ENCODE measurements at regions not wholly inside any gene's neighbourhood (a gene's known extent, or its start where the extent isn't known, plus 50 kb on each side); places are given as distances from the start of the nearest gene placed in this dataset.

- Histone ChIP-seq H3K36me3 (no peaks in the 10 kb centered on the region), H3K4me1 (no peaks in the 10 kb centered on the region), H3K9me3 (no peaks in the 10 kb centered on the region), H3K4me3 (ENCODE audit: low read depth, low read length) (no peak overlapping the region), H3K27me3 (peaks cover 4% of the 10 kb centered on the region)
- no peak for TF ChIP-seq CTCF (IDR thresholded peaks at IDR 0.05; ENCODE audit: low read depth, low read length)
- no peak for DNase-seq
Observed at GRCh38 chr4:146998157-146998556, 52.5 kb upstream of the TTC29 start.

- DNase-seq, result no peak
- Histone ChIP-seq H3K9me3 (no peaks in the 10 kb centered on the region), H3K27me3 (no peaks in the 10 kb centered on the region), H3K36me3 (no peaks in the 10 kb centered on the region), H3K4me1 (no peaks in the 10 kb centered on the region), H3K4me3 (ENCODE audit: low read depth, low read length) (no peak overlapping the region)
- no peak for TF ChIP-seq CTCF (IDR thresholded peaks at IDR 0.05; ENCODE audit: low read depth, low read length)
Observed at GRCh38 chr4:147003956-147004809, 58.5 kb upstream of the TTC29 start.

GRCh38 chr4:147006229-147006628, 60.6 kb upstream of the TTC29 start:
- TF ChIP-seq CTCF (IDR thresholded peaks at IDR 0.05; ENCODE audit: low read depth, low read length), result no peak
- no peak overlapping the region for H3K4me3 ChIP-seq (ENCODE audit: low read depth, low read length)
- DNase-seq, result no peak
- no peaks in the 10 kb centered on the region for H3K9me3 ChIP-seq
- no peaks in the 10 kb centered on the region for H3K27me3 ChIP-seq
- no peaks in the 10 kb centered on the region for H3K36me3 ChIP-seq
- H3K4me1 ChIP-seq, result no peaks in the 10 kb centered on the region

- no peaks in the 10 kb centered on the region for H3K27me3 ChIP-seq
- no peaks in the 10 kb centered on the region; the same call in 1 of the 2 replicates for H3K4me1 ChIP-seq
- TF ChIP-seq CTCF (IDR thresholded peaks at IDR 0.05; ENCODE audit: low read depth, low read length), result no peak
Observed at GRCh38 chr4:147009875-147010274, 64.2 kb upstream of the TTC29 start.

GRCh38 chr4:147011411-147011810, 65.7 kb upstream of the TTC29 start:
- Histone ChIP-seq H3K9me3 (no peaks in the 10 kb centered on the region), H3K36me3 (no peaks in the 10 kb centered on the region), H3K27me3 (no peaks in the 10 kb centered on the region), H3K4me1 (no peaks in the 10 kb centered on the region; the same call in 1 of the 2 replicates), H3K4me3 (ENCODE audit: low read depth, low read length) (no peak overlapping the region)
- DNase-seq, result no peak
- no peak for TF ChIP-seq CTCF (IDR thresholded peaks at IDR 0.05; ENCODE audit: low read depth, low read length)

More at GRCh38 chr4:147009875-147010274, 64.2 kb upstream of the TTC29 start:
- Histone ChIP-seq H3K36me3 (no peaks in the 10 kb centered on the region), H3K4me3 (ENCODE audit: low read depth, low read length) (no peak overlapping the region), H3K9me3 (no peaks in the 10 kb centered on the region)
- no peak for DNase-seq

GRCh38 chr4:147012059-147012707, 66.5 kb upstream of the TTC29 start:
- Histone ChIP-seq H3K9me3 (no peaks in the 10 kb centered on the region), H3K27me3 (no peaks in the 10 kb centered on the region), H3K4me3 (ENCODE audit: low read depth, low read length) (no peak overlapping the region), H3K4me1 (no peaks in the 10 kb centered on the region; the same call in 1 of the 2 replicates), H3K36me3 (no peaks in the 10 kb centered on the region)
- DNase-seq, result no peak
- TF ChIP-seq CTCF (IDR thresholded peaks at IDR 0.05; ENCODE audit: low read depth, low read length), result no peak

All from BE2C (cell line).